A549 (cell line): ENCODE measurements at regions not wholly inside any gene's neighbourhood (a gene's known extent, or its start where the extent isn't known, plus 50 kb on each side); places are given as distances from the start of the nearest gene placed in this dataset.

Experiments
- ATAC-seq, 2 experiments: fragments of 200-7000 bp in 1 of 2; fragments of >200 bp in 1 of 2; cut with Nextera tagmentation in 1 of 2; cut with Tn5 transposase in 1 of 2; 3 replicates each; pipeline versions ENCODE4 v1.8.0 to v1.9.1; 2018 to 2020; ENCODE audit warnings: mild to moderate bottlenecking in 1 of 2, moderate library complexity in 1 of 2
- CTCF ChIA-PET: fragments of 300-600 bp; sonication (Branson Sonifier 250); formaldehyde crosslinking; extraction: SDS; loops from one replicate; lab custom pipeline; 2021; ENCODE audit warnings: antibody characterized with exemption, inconsistent platforms; lab: Yijun Ruan, JAX
- POLR2A ChIA-PET: fragments of 350-600 bp; formaldehyde crosslinking; extraction: SDS; loops from one replicate; lab custom pipeline; 2021; ENCODE audit warnings: antibody characterized with exemption, inconsistent platforms; lab: Yijun Ruan, JAX
- DNase-seq, 2 experiments: peaks; one replicate each; pipeline versions ENCODE4 v3.0.0 to v3.0.0-alpha.2; 2011 to 2016; ENCODE audit warnings: low read depth in 1 of 2, low spot score in 1 of 2
- FAIRE-seq: peaks from 2 replicates; lab custom pipeline; 2011; peaks lifted over from hg19 to GRCh38; lab: Jason Lieb, UNC
- H3K27ac ChIP-seq, 2 experiments: fragments of >200 bp; sonication (Bioruptor Twin); formaldehyde crosslinking; 3 replicates each; pipeline ENCODE4 v1.5.1; 2016 to 2017
- H3K4me1 ChIP-seq: fragments of >200 bp; sonication (Bioruptor Twin); formaldehyde crosslinking; 3 replicates; pipeline ENCODE4 v1.6.1; 2016
- H3K4me2 ChIP-seq: fragments of >200 bp; sonication (Bioruptor Twin); formaldehyde crosslinking; 3 replicates; pipeline ENCODE4 v1.6.1; 2016
- H3K4me3 ChIP-seq: fragments of >200 bp; sonication (Bioruptor Twin); formaldehyde crosslinking; 3 replicates; pipeline ENCODE4 v1.5.1; 2016
- H3K9me3 ChIP-seq: fragments of >200 bp; sonication (Bioruptor Twin); formaldehyde crosslinking; 3 replicates; pipeline ENCODE4 v1.6.1; 2016
- CBX2 ChIP-seq: fragments of 200-600 bp; sonication (generic); IDR thresholded peaks from 2 replicates; pipeline ENCODE4 v1.6.1; 2016; ENCODE audit warnings: low read depth, mild to moderate bottlenecking, borderline replicate concordance
- CBX8 ChIP-seq: fragments of 200-600 bp; sonication (generic); IDR thresholded peaks from 2 replicates; pipeline ENCODE4 v1.6.1; 2016
- CEBPB ChIP-seq, 2 experiments: fragments of >200 bp in 1 of 2; sonication (Bioruptor Twin) in 1 of 2; formaldehyde crosslinking in 1 of 2; IDR thresholded peaks; 2 replicates each; pipeline ENCODE4 v1.6.1; 2012 to 2016
- CHD4 ChIP-seq: fragments of 200-600 bp; sonication (generic); IDR thresholded peaks from 2 replicates; pipeline ENCODE4 v1.6.1; 2016; ENCODE audit warnings: antibody characterized with exemption, mild to moderate bottlenecking, borderline replicate concordance
- EHF ChIP-seq: fragments of 250-450 bp; sonication (Bioruptor Pico); IDR thresholded peaks from 2 replicates; pipeline ENCODE4 v1.5.0; 2020; ENCODE audit warnings: mild to moderate bottlenecking
- EHMT2 ChIP-seq: fragments of 200-600 bp; sonication (generic); IDR thresholded peaks from 2 replicates; pipeline ENCODE4 v1.6.1; 2016; ENCODE audit warnings: antibody characterized with exemption, low read depth, mild to moderate bottlenecking, moderate library complexity
- FOSB ChIP-seq: fragments of 250-450 bp; sonication (Bioruptor Pico); IDR thresholded peaks from 2 replicates; pipeline ENCODE4 v1.5.0; 2020; ENCODE audit warnings: mild to moderate bottlenecking, moderate library complexity
- HEYL ChIP-seq: fragments of 250-450 bp; sonication (Bioruptor Pico); IDR thresholded peaks from 2 replicates; pipeline ENCODE4 v1.8.0; 2021; ENCODE audit warnings: mild to moderate bottlenecking, moderate library complexity
- HOXB5 ChIP-seq: fragments of 250-450 bp; sonication (Bioruptor Pico); IDR thresholded peaks from 2 replicates; pipeline ENCODE4 v1.5.0; 2020; ENCODE audit warnings: mild to moderate bottlenecking, moderate library complexity
- KDM5A ChIP-seq: fragments of 200-600 bp; sonication (generic); IDR thresholded peaks from 2 replicates; pipeline ENCODE4 v1.6.1; 2016; ENCODE audit warnings: antibody characterized with exemption, mild to moderate bottlenecking
- MAFK ChIP-seq: fragments of 450-650 bp; IDR thresholded peaks from 2 replicates; pipeline ENCODE4 v1.6.1; 2014; ENCODE audit not compliant: partially characterized antibody
- MAX ChIP-seq: IDR thresholded peaks from 2 replicates; pipeline ENCODE4 v1.6.1; 2012
- MAZ ChIP-seq: fragments of 150-350 bp; IDR thresholded peaks from 2 replicates; pipeline ENCODE4 v1.6.1; 2014; ENCODE audit warnings: antibody characterized with exemption, low read depth, low read length, borderline replicate concordance
- PHF8 ChIP-seq: fragments of 200-600 bp; sonication (generic); IDR thresholded peaks from 2 replicates; pipeline ENCODE4 v1.6.1; 2016; ENCODE audit warnings: low read depth, mild to moderate bottlenecking, antibody characterized with exemption, moderate library complexity, borderline replicate concordance
- RARB ChIP-seq: fragments of 250-450 bp; sonication (Bioruptor Pico); IDR thresholded peaks from 2 replicates; pipeline ENCODE4 v1.8.0; 2021; ENCODE audit warnings: mild to moderate bottlenecking, moderate library complexity
- RCOR1 ChIP-seq: fragments of 150-350 bp; IDR thresholded peaks from 2 replicates; pipeline ENCODE4 v1.6.1; 2014; ENCODE audit warnings: antibody characterized with exemption, low read length, low read depth
- REST ChIP-seq: fragments of 200-600 bp; sonication (generic); IDR thresholded peaks from 2 replicates; pipeline ENCODE4 v1.6.1; 2016; ENCODE audit warnings: antibody characterized with exemption, mild to moderate bottlenecking, moderate library complexity
- SMC3 ChIP-seq: fragments of >200 bp; sonication (Bioruptor Twin); formaldehyde crosslinking; IDR thresholded peaks from 3 replicates; pipeline ENCODE4 v1.6.1; 2018; ENCODE audit warnings: inconsistent platforms
- SREBF2 ChIP-seq: fragments of 450-650 bp; IDR thresholded peaks from 2 replicates; pipeline ENCODE4 v1.6.1; 2014; ENCODE audit warnings: mild to moderate bottlenecking, moderate library complexity
- TFCP2L1 ChIP-seq: fragments of 250-450 bp; sonication (Bioruptor Pico); IDR thresholded peaks from 2 replicates; pipeline ENCODE4 v1.5.0; 2021; ENCODE audit warnings: mild to moderate bottlenecking
- TP53 ChIP-seq: fragments of 250-450 bp; sonication (Bioruptor Pico); IDR thresholded peaks from 2 replicates; pipeline ENCODE4 v1.5.0; 2021; ENCODE audit warnings: mild to moderate bottlenecking, moderate library complexity
- ZSCAN20 ChIP-seq: fragments of 250-450 bp; sonication (Bioruptor Pico); IDR thresholded peaks from 2 replicates; pipeline ENCODE4 v1.8.0; 2022; ENCODE audit warnings: mild to moderate bottlenecking, moderate library complexity
- WGBS: methylation state at CpG from one replicate; pipeline ENCODE4 v1.1.6; 2017; ENCODE audit errors: missing lambda C conversion rate; 5-methylcytosine and 5-hydroxymethylcytosine counted together
- TF ChIP-seq, protein P1 (sequence below): fragments of >200 bp; sonication (Bioruptor Twin); formaldehyde crosslinking; IDR thresholded peaks from 3 replicates; pipeline ENCODE4 v1.5.1; 2016
- TF ChIP-seq, protein P2 (sequence below): fragments of 150-350 bp; IDR thresholded peaks from 2 replicates; pipeline ENCODE4 v1.6.1; 2014; ENCODE audit warnings: low read depth, mild to moderate bottlenecking, low read length
- TF ChIP-seq, protein P3 (sequence below): fragments of 250-450 bp; sonication (Bioruptor Pico); IDR thresholded peaks from 2 replicates; pipeline ENCODE4 v1.5.0; 2021; ENCODE audit warnings: mild to moderate bottlenecking, moderate library complexity, borderline replicate concordance
- TF ChIP-seq, protein P4 (sequence below): fragments of 250-450 bp; sonication (Bioruptor Pico); IDR thresholded peaks from 2 replicates; pipeline ENCODE4 v1.5.0; 2020; ENCODE audit warnings: low read depth, mild to moderate bottlenecking, moderate library complexity

DNA sequence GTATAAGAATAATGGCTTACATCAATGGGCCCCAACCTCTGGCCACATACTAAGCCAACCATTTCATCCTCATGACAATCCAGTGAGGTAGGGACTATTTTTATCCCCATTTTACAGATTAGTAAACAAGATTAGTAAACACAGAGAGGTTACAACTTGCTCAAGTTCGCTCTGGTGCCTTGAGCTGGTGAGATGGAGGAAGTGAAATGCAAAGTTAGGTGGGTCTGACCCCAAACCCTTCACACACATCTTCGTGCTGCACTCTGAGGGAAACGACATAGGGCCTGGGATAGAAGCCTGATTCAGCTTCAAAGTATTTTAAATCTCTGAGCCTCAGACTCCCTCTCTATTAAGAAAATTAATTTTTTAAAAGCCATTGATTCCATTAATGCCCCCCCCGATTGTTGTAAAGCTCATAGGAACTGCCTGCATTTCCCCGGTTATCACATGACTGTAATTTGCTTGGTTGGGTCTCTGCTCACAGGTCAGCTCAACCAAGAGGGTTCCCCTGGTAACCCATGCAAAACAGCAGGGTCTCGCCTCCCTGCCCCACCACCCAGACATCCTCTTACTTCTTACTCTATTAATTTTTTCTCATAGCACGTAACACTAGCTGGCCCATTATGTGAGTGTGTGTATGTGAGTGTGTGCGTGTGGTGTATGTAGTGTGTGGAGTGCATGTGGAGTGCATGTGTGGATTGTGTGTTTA is 221.2 kb downstream of the MAFB start:
- Histone ChIP-seq H3K9me3 (no peaks in the 10 kb centered on the region), H3K27ac (no peak overlapping the region), H3K4me3 (no peak overlapping the region), H3K4me1 (no peaks in the 10 kb centered on the region), H3K4me2 (no peak overlapping the region)
- WGBS, result 28% methylated on average over 8 of the region's 8 CpGs
- POLR2A ChIA-PET, result no interaction called here
- DNase-seq (no peak), FAIRE-seq (no peak), ATAC-seq (no peak)
- CTCF ChIA-PET, result no interaction called here
- TF ChIP-seq PHF8 (no peak), CBX8 (no peak), REST (no peak), EHMT2 (no peak), MAFK (no peak), SMC3 (no peak), CBX2 (no peak), HOXB5 (CRISPR knock-in tag) (no peak), SREBF2 (no peak), HEYL (CRISPR knock-in tag) (no peak), CHD4 (no peak), ZSCAN20 (CRISPR knock-in tag) (no peak), CEBPB (IDR thresholded peaks at IDR 0.05) (no peak), TP53 (CRISPR knock-in tag) (no peak)
- TF ChIP-seq, protein P1, sequence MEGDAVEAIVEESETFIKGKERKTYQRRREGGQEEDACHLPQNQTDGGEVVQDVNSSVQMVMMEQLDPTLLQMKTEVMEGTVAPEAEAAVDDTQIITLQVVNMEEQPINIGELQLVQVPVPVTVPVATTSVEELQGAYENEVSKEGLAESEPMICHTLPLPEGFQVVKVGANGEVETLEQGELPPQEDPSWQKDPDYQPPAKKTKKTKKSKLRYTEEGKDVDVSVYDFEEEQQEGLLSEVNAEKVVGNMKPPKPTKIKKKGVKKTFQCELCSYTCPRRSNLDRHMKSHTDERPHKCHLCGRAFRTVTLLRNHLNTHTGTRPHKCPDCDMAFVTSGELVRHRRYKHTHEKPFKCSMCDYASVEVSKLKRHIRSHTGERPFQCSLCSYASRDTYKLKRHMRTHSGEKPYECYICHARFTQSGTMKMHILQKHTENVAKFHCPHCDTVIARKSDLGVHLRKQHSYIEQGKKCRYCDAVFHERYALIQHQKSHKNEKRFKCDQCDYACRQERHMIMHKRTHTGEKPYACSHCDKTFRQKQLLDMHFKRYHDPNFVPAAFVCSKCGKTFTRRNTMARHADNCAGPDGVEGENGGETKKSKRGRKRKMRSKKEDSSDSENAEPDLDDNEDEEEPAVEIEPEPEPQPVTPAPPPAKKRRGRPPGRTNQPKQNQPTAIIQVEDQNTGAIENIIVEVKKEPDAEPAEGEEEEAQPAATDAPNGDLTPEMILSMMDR, result no peak
- TF ChIP-seq, protein P2, sequence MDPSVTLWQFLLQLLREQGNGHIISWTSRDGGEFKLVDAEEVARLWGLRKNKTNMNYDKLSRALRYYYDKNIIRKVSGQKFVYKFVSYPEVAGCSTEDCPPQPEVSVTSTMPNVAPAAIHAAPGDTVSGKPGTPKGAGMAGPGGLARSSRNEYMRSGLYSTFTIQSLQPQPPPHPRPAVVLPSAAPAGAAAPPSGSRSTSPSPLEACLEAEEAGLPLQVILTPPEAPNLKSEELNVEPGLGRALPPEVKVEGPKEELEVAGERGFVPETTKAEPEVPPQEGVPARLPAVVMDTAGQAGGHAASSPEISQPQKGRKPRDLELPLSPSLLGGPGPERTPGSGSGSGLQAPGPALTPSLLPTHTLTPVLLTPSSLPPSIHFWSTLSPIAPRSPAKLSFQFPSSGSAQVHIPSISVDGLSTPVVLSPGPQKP, result no peak

DNA sequence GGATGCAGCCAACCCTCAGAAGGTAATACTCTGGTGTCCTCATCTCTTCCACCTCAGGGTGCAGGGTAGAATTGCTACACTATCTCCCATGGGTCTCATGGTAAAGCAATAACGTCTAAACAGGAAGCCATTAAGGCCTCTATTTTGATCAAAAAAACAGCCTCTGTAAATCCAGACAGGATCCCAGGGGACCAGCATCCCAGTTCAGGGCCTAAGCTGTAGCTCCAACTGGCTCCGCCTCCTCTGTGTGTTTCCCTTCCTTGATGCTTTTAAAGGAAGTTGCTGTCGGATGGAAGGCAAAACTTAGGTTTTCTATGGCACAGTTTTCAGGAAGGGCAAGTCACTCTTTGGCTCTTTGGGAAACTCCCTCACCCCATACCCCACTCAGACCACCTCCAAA is 222.0 kb downstream of the MAFB start:
- Histone ChIP-seq H3K4me3 (no peak overlapping the region), H3K4me1 (no peaks in the 10 kb centered on the region), H3K9me3 (no peaks in the 10 kb centered on the region)
- POLR2A ChIA-PET, result no interaction called here
- TF ChIP-seq MAZ (no peak), MAFK (no peak), PHF8 (no peak), RCOR1 (no peak), FOSB (CRISPR knock-in tag) (no peak), CEBPB (IDR thresholded peaks at IDR 0.05) (no peak), EHMT2 (no peak), CBX2 (no peak), MAX (no peak), EHF (no peak), KDM5A (no peak), CHD4 (no peak), TP53 (CRISPR knock-in tag) (no peak), RARB (no peak), TFCP2L1 (CRISPR knock-in tag) (no peak), HOXB5 (CRISPR knock-in tag) (no peak)
- TF ChIP-seq, protein P3, sequence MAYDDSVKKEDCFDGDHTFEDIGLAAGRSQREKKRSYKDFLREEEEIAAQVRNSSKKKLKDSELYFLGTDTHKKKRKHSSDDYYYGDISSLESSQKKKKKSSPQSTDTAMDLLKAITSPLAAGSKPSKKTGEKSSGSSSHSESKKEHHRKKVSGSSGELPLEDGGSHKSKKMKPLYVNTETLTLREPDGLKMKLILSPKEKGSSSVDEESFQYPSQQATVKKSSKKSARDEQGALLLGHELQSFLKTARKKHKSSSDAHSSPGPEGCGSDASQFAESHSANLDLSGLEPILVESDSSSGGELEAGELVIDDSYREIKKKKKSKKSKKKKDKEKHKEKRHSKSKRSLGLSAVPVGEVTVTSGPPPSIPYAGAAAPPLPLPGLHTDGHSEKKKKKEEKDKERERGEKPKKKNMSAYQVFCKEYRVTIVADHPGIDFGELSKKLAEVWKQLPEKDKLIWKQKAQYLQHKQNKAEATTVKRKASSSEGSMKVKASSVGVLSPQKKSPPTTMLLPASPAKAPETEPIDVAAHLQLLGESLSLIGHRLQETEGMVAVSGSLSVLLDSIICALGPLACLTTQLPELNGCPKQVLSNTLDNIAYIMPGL (CRISPR knock-in tag), result no peak
- TF ChIP-seq, protein P4, sequence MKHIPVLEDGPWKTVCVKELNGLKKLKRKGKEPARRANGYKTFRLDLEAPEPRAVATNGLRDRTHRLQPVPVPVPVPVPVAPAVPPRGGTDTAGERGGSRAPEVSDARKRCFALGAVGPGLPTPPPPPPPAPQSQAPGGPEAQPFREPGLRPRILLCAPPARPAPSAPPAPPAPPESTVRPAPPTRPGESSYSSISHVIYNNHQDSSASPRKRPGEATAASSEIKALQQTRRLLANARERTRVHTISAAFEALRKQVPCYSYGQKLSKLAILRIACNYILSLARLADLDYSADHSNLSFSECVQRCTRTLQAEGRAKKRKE (CRISPR knock-in tag), result no peak
- TF ChIP-seq, all 56 proteins: peak for 0
- WGBS, result 10% methylated on average over 3 of the region's 3 CpGs
- FAIRE-seq (no peak), DNase-seq (no peak), ATAC-seq (no peak)
- no peak overlapping the region for H3K4me2 ChIP-seq
- no peak overlapping the region for H3K27ac ChIP-seq
- CTCF ChIA-PET, result no interaction called here
